CD4-positive, CD25-positive, alpha-beta regulatory T cell (primary cell): ENCODE measurements at regions not wholly inside any gene's neighbourhood (a gene's known extent, or its start where the extent isn't known, plus 50 kb on each side); places are given as distances from the start of the nearest gene placed in this dataset.

Source experiments
- ATAC-seq, 2 donors: fragments of 150-1000 bp; cut with Tn5 transposase; one replicate each; pipeline ENCODE4 v1.10.0; 2021; ENCODE audit warnings: low read depth in 2 of 2, moderate number of reproducible peaks in 2 of 2, moderate library complexity in 1 of 2
- DNase-seq, 3 donors: peaks; one replicate each; pipeline versions ENCODE4 v3.0.0 to v3.0.0-alpha.2; 2012 to 2022; ENCODE audit warnings: mixed read lengths in 1 of 3
- H3K27ac ChIP-seq: one replicate; pipeline ENCODE4 v1.7.0; 2013; ENCODE audit warnings: mild to moderate bottlenecking, low read length; ENCODE audit not compliant: insufficient read depth, poor library complexity, severe bottlenecking
- H3K27me3 ChIP-seq: one replicate; pipeline ENCODE4 v1.7.0; 2013; ENCODE audit warnings: low read length; ENCODE audit not compliant: control insufficient read depth, insufficient read depth
- H3K36me3 ChIP-seq: one replicate; pipeline ENCODE4 v1.7.0; 2013; ENCODE audit warnings: mild to moderate bottlenecking, low read length, moderate library complexity; ENCODE audit not compliant: control insufficient read depth, insufficient read depth
- H3K4me1 ChIP-seq: 2 replicates; pipeline ENCODE4 v1.7.0; 2013; ENCODE audit warnings: mild to moderate bottlenecking, low read length; ENCODE audit not compliant: insufficient read depth, control insufficient read depth, poor library complexity, severe bottlenecking
- H3K4me3 ChIP-seq: one replicate; pipeline ENCODE4 v1.7.0; 2013; ENCODE audit warnings: low read depth, mild to moderate bottlenecking, low read length, moderate library complexity
- H3K9me3 ChIP-seq, 2 experiments: 1 replicate in 1 of 2; 2 replicates in 1 of 2; pipeline ENCODE4 v1.7.0; 2013; ENCODE audit warnings: low read length in 2 of 2, mild to moderate bottlenecking in 1 of 2, moderate library complexity in 1 of 2; ENCODE audit not compliant: control insufficient read depth in 2 of 2
- H3K27ac Mint-ChIP-seq, 3 donors: one replicate each; pipeline ENCODE4 v1.8.0; 2020 to 2022; ENCODE audit warnings: mild to moderate bottlenecking in 3 of 3, mixed read lengths in 3 of 3, moderate library complexity in 2 of 3
- H3K27me3 Mint-ChIP-seq: one replicate; pipeline ENCODE4 v1.8.0; 2022; ENCODE audit warnings: mild to moderate bottlenecking, mixed read lengths
- H3K36me3 Mint-ChIP-seq: one replicate; pipeline ENCODE4 v1.8.0; 2020; ENCODE audit warnings: mixed read lengths
- H3K4me1 Mint-ChIP-seq, 4 donors: one replicate each; pipeline ENCODE4 v1.8.0; 2020 to 2022; ENCODE audit warnings: mixed read lengths in 4 of 4, mild to moderate bottlenecking in 1 of 4
- H3K4me3 Mint-ChIP-seq, 4 donors: one replicate each; pipeline ENCODE4 v1.8.0; 2020 to 2022; ENCODE audit warnings: mild to moderate bottlenecking in 4 of 4, mixed read lengths in 4 of 4, moderate library complexity in 3 of 4
- H3K9me3 Mint-ChIP-seq, 7 donors: one replicate each; pipeline ENCODE4 v1.8.0; 2020 to 2022; ENCODE audit warnings: mixed read lengths in 7 of 7, mild to moderate bottlenecking in 3 of 7, moderate library complexity in 2 of 7

GRCh38 chr12:116630762-116631161 lies 71.6 kb downstream of the MAP1LC3B2 start:
- Histone ChIP-seq H3K27ac (no peak overlapping the region), H3K4me1 (no peaks in the 10 kb centered on the region), H3K4me3 (no peak overlapping the region), H3K9me3 (no peaks in the 10 kb centered on the region), H3K36me3 (no peaks in the 10 kb centered on the region), H3K27me3 (peaks cover 10% of the 10 kb centered on the region)
- ATAC-seq (no peak), DNase-seq (no peak)
- H3K36me3 Mint-ChIP-seq: no peaks in the 10 kb centered on the region
- H3K27me3 Mint-ChIP-seq: peaks cover 46% of the 10 kb centered on the region
- no peak overlapping the region for H3K27ac Mint-ChIP-seq
- peaks cover 0 to 3% (median 0%) of the 10 kb centered on the region in 7 donors for H3K9me3 Mint-ChIP-seq
- H3K4me3 Mint-ChIP-seq: no peak overlapping the region
- H3K4me1 Mint-ChIP-seq: peaks cover 0 to 5% (median 0%) of the 10 kb centered on the region in 4 donors

- Histone ChIP-seq H3K4me1 (no peaks in the 10 kb centered on the region), H3K27me3 (peaks cover 8% of the 10 kb centered on the region), H3K36me3 (no peaks in the 10 kb centered on the region), H3K27ac (no peak overlapping the region), H3K9me3 (no peaks in the 10 kb centered on the region), H3K4me3 (no peak overlapping the region)
- Mint-ChIP-seq H3K27me3 (peaks cover 36% of the 10 kb centered on the region), H3K4me1 (no peaks in the 10 kb centered on the region), H3K4me3 (no peak overlapping the region), H3K36me3 (no peaks in the 10 kb centered on the region), H3K27ac (no peak overlapping the region), H3K9me3 (peaks cover 0 to 2% (median 0%) of the 10 kb centered on the region in 7 donors)
- ATAC-seq: no peak
- no peak for DNase-seq
These were observed 70.3 kb downstream of the MAP1LC3B2 start for GRCh38 chr12:116629480-116629879.

GRCh38 chr12:116628989-116629388 lies 69.8 kb downstream of the MAP1LC3B2 start:
- Mint-ChIP-seq H3K4me1 (no peaks in the 10 kb centered on the region), H3K36me3 (no peaks in the 10 kb centered on the region), H3K27me3 (peaks cover 33% of the 10 kb centered on the region), H3K4me3 (no peak overlapping the region), H3K9me3 (peaks cover 0 to 2% (median 0%) of the 10 kb centered on the region in 7 donors), H3K27ac (no peak overlapping the region)
- Histone ChIP-seq H3K27ac (no peak overlapping the region), H3K4me3 (no peak overlapping the region), H3K27me3 (peaks cover 6% of the 10 kb centered on the region), H3K9me3 (no peaks in the 10 kb centered on the region), H3K4me1 (no peaks in the 10 kb centered on the region), H3K36me3 (no peaks in the 10 kb centered on the region)
- DNase-seq: no peak
- ATAC-seq: no peak

GRCh38 chr12:116628450-116628793 lies 69.2 kb downstream of the MAP1LC3B2 start:
- no peaks in the 10 kb centered on the region for H3K9me3 ChIP-seq
- peaks cover 29% of the 10 kb centered on the region for H3K27me3 Mint-ChIP-seq

More at GRCh38 chr12:116628450-116628793, 69.2 kb downstream of the MAP1LC3B2 start:
- H3K36me3 Mint-ChIP-seq: no peaks in the 10 kb centered on the region
- no peaks in the 10 kb centered on the region for H3K4me1 Mint-ChIP-seq
- no peak overlapping the region for H3K4me3 ChIP-seq
- H3K9me3 Mint-ChIP-seq: peaks cover 0 to 3% (median 0%) of the 10 kb centered on the region in 7 donors
- peaks cover 3% of the 10 kb centered on the region for H3K27me3 ChIP-seq
- H3K36me3 ChIP-seq: no peaks in the 10 kb centered on the region
- H3K27ac Mint-ChIP-seq: no peak overlapping the region
- DNase-seq (no peak), ATAC-seq (no peak)
- no peak overlapping the region for H3K27ac ChIP-seq
- no peak overlapping the region for H3K4me3 Mint-ChIP-seq
- no peaks in the 10 kb centered on the region for H3K4me1 ChIP-seq
